Hepatocyte (in vitro differentiated cells): ENCODE measurements at regions not wholly inside any gene's neighbourhood (a gene's known extent, or its start where the extent isn't known, plus 50 kb on each side); places are given as distances from the start of the nearest gene placed in this dataset.

Source experiments
- DNase-seq: peaks from one replicate; pipeline ENCODE4 v3.0.0-alpha.2; 2016; ENCODE audit warnings: low spot score
- H2AFZ ChIP-seq: fragments of 200-600 bp; sonication (generic); 2 replicates; pipeline ENCODE4 v1.6.0; 2016; ENCODE audit warnings: antibody characterized with exemption, mild to moderate bottlenecking
- H3K27ac ChIP-seq: fragments of 200-600 bp; sonication (generic); 2 replicates; pipeline ENCODE4 v1.5.1; 2016; ENCODE audit warnings: mild to moderate bottlenecking
- H3K27me3 ChIP-seq: fragments of 200-600 bp; sonication (generic); 2 replicates; pipeline ENCODE4 v1.6.1; 2016
- H3K36me3 ChIP-seq: fragments of 200-600 bp; sonication (generic); replicated peaks from 2 replicates; pipeline ENCODE4 v1.5.1; 2016; ENCODE audit warnings: low read depth; ENCODE audit not compliant: insufficient read depth
- H3K4me1 ChIP-seq: fragments of 200-600 bp; sonication (generic); 2 replicates; pipeline ENCODE4 v1.5.1; 2016; ENCODE audit warnings: mild to moderate bottlenecking, moderate library complexity; ENCODE audit not compliant: insufficient read depth
- H3K4me2 ChIP-seq: fragments of 200-600 bp; sonication (generic); 2 replicates; pipeline ENCODE4 v1.6.0; 2016
- H3K4me3 ChIP-seq: fragments of 200-600 bp; sonication (generic); 2 replicates; pipeline ENCODE4 v1.5.1; 2016; ENCODE audit warnings: mild to moderate bottlenecking
- H3K79me2 ChIP-seq: fragments of 200-600 bp; sonication (generic); 2 replicates; pipeline ENCODE4 v1.6.0; 2017; ENCODE audit warnings: mild to moderate bottlenecking
- H3K9me2 ChIP-seq: fragments of 200-600 bp; sonication (generic); replicated peaks from 2 replicates; pipeline ENCODE4 v1.6.0; 2017; ENCODE audit warnings: mild to moderate bottlenecking; ENCODE audit not compliant: insufficient read depth
- H3K9me3 ChIP-seq: fragments of 200-600 bp; sonication (generic); 2 replicates; pipeline ENCODE4 v1.5.1; 2016; ENCODE audit warnings: low read depth, mild to moderate bottlenecking
- H4K20me1 ChIP-seq: fragments of 200-600 bp; sonication (generic); 2 replicates; pipeline ENCODE4 v1.6.0; 2016; ENCODE audit warnings: mild to moderate bottlenecking; ENCODE audit not compliant: insufficient read depth, poor library complexity, severe bottlenecking
- CTCF ChIP-seq: fragments of 200-600 bp; sonication (generic); IDR thresholded peaks from 2 replicates; pipeline ENCODE4 v1.5.1; 2016; ENCODE audit warnings: antibody characterized with exemption, mild to moderate bottlenecking; ENCODE audit not compliant: poor library complexity
- EZH2 ChIP-seq: fragments of 200-600 bp; sonication (generic); IDR thresholded peaks from 2 replicates; pipeline ENCODE4 v1.6.1; 2016; ENCODE audit warnings: antibody characterized with exemption, mild to moderate bottlenecking, borderline replicate concordance
- EZH2phosphoT487 ChIP-seq: fragments of 200-600 bp; sonication (generic); IDR thresholded peaks from one replicate; pipeline ENCODE4 v1.6.1; 2018; ENCODE audit warnings: antibody characterized with exemption, mild to moderate bottlenecking, low read depth, moderate library complexity; ENCODE audit not compliant: unreplicated experiment, severe bottlenecking
- WGBS: methylation state at CpG from one replicate; pipeline ENCODE4 v1.1.6; 2016; ENCODE audit warnings: low lambda C conversion rate; ENCODE audit errors: missing lambda C conversion rate; 5-methylcytosine and 5-hydroxymethylcytosine counted together

GRCh38 chr1:68889471-68889870 is 392.6 kb upstream of the DEPDC1 start:
- no peaks in the 10 kb centered on the region for H3K9me3 ChIP-seq
- H3K4me2 ChIP-seq = no peak overlapping the region
- no peaks in the 10 kb centered on the region for H4K20me1 ChIP-seq
- no peak overlapping the region for H3K27ac ChIP-seq
- 92% methylated on average over 5 of the region's 5 CpGs for WGBS
- H3K4me3 ChIP-seq = no peak overlapping the region
- TF ChIP-seq CTCF = no peak
- TF ChIP-seq EZH2phosphoT487 = no peak
- DNase-seq = no peak
- H3K27me3 ChIP-seq = no peaks in the 10 kb centered on the region
- no peak overlapping the region for H2AFZ ChIP-seq
- no peaks in the 10 kb centered on the region for H3K4me1 ChIP-seq
- H3K36me3 ChIP-seq = no peaks in the 10 kb centered on the region
- no peaks in the 10 kb centered on the region for H3K79me2 ChIP-seq
- no peaks in the 10 kb centered on the region for H3K9me2 ChIP-seq

- Histone ChIP-seq H3K27me3 (no peaks in the 10 kb centered on the region), H3K9me3 (no peaks in the 10 kb centered on the region), H3K79me2 (no peaks in the 10 kb centered on the region), H3K36me3 (no peaks in the 10 kb centered on the region), H3K9me2 (no peaks in the 10 kb centered on the region), H3K4me3 (no peak overlapping the region), H3K4me1 (no peaks in the 10 kb centered on the region), H3K27ac (no peak overlapping the region), H2AFZ (no peak overlapping the region), H3K4me2 (no peak overlapping the region), H4K20me1 (no peaks in the 10 kb centered on the region)
- DNase-seq = no peak
- TF ChIP-seq EZH2phosphoT487 = no peak
- WGBS = 84% methylated on average over 3 of the region's 3 CpGs
These were observed 393.9 kb upstream of the DEPDC1 start for GRCh38 chr1:68890736-68891135.

GRCh38 chr1:68904477-68904876 is 407.6 kb upstream of the DEPDC1 start:
- Histone ChIP-seq H4K20me1 (no peaks in the 10 kb centered on the region), H3K27ac (no peak overlapping the region), H3K36me3 (no peaks in the 10 kb centered on the region), H3K79me2 (no peaks in the 10 kb centered on the region), H3K9me3 (no peaks in the 10 kb centered on the region), H3K4me1 (no peaks in the 10 kb centered on the region), H3K9me2 (no peaks in the 10 kb centered on the region), H3K27me3 (no peaks in the 10 kb centered on the region), H3K4me3 (no peak overlapping the region), H2AFZ (no peak overlapping the region), H3K4me2 (no peak overlapping the region)
- WGBS = 64% methylated on average over 3 of the region's 3 CpGs
- DNase-seq = peak; percentile 60
- TF ChIP-seq CTCF = no peak
- TF ChIP-seq EZH2phosphoT487 = no peak
- no peak for TF ChIP-seq EZH2

GRCh38 chr1:68906431-68906830 is 409.5 kb upstream of the DEPDC1 start:
- H2AFZ ChIP-seq = no peak overlapping the region
- no peaks in the 10 kb centered on the region for H4K20me1 ChIP-seq
- TF ChIP-seq EZH2 = no peak
- no peak for TF ChIP-seq EZH2phosphoT487
- TF ChIP-seq CTCF = no peak
- H3K4me2 ChIP-seq = no peak overlapping the region
- 71% methylated on average over 3 of the region's 3 CpGs for WGBS
- H3K79me2 ChIP-seq = no peaks in the 10 kb centered on the region
- no peaks in the 10 kb centered on the region for H3K9me2 ChIP-seq
- H3K27me3 ChIP-seq = no peaks in the 10 kb centered on the region
- H3K4me3 ChIP-seq = no peak overlapping the region
- no peak for DNase-seq
- no peaks in the 10 kb centered on the region for H3K9me3 ChIP-seq
- no peak overlapping the region for H3K27ac ChIP-seq
- H3K4me1 ChIP-seq = no peaks in the 10 kb centered on the region
- no peaks in the 10 kb centered on the region for H3K36me3 ChIP-seq
